Adrenal gland (tissue), 9 donors: ENCODE measurements at regions not wholly inside any gene's neighbourhood (a gene's known extent, or its start where the extent isn't known, plus 50 kb on each side); places are given as distances from the start of the nearest gene placed in this dataset.
"Not testable (repeated sequence)": the region's sequence is repeated elsewhere in the genome, so short reads cannot be mapped to it uniquely, and the experiment has no call there.

Source experiments
- DNase-seq, 7 donors: peaks; one replicate each; pipeline ENCODE4 v3.0.0-alpha.2; 2019 to 2020
- H3K27ac ChIP-seq, 5 donors: fragments of 200-600 bp; sonication (generic) in 4 of 5; 1 replicate in 3 of 5; 2 replicates in 2 of 5; pipeline versions ENCODE4 v1.5.1 to v1.8.0; 2016 to 2020; ENCODE audit warnings: mild to moderate bottlenecking in 1 of 5
- H3K27me3 ChIP-seq: fragments of 200-600 bp; 2 replicates; pipeline ENCODE4 v1.8.0; 2021
- H3K36me3 ChIP-seq, 2 donors: fragments of 200-600 bp; replicated peaks in 1 of 2; 1 replicate in 1 of 2; 2 replicates in 1 of 2; pipeline versions ENCODE4 v1.5.1 to v1.8.0; 2018 to 2022
- H3K4me1 ChIP-seq, 2 donors: fragments of 200-600 bp; replicated peaks in 1 of 2; 1 replicate in 1 of 2; 2 replicates in 1 of 2; pipeline versions ENCODE4 v1.5.1 to v1.8.0; 2018 to 2021
- H3K4me3 ChIP-seq, 4 donors: fragments of 200-600 bp; sonication (generic) in 3 of 4; one replicate each; pipeline ENCODE4 v1.5.1; 2016 to 2018
- H3K9me3 ChIP-seq, 3 donors: fragments of 200-600 bp; sonication (generic) in 1 of 3; replicated peaks in 1 of 3; 1 replicate in 2 of 3; 2 replicates in 1 of 3; pipeline versions ENCODE4 v1.5.1 to v1.8.0; 2016 to 2021
- CTCF ChIP-seq, 6 experiments: fragments of 450-650 bp in 4 of 6; fragments of 200-600 bp in 2 of 6; sonication (generic) in 1 of 6; IDR thresholded peaks; 1 replicate in 5 of 6; 2 replicates in 1 of 6; pipeline versions ENCODE4 v1.5.1 to v1.8.0; 2016 to 2021; ENCODE audit warnings: antibody characterized with exemption in 6 of 6, mild to moderate bottlenecking in 2 of 6, moderate library complexity in 1 of 6
- POLR2A ChIP-seq, 2 donors: fragments of 450-650 bp; IDR thresholded peaks; one replicate each; pipeline ENCODE4 v1.6.1; 2017; ENCODE audit warnings: antibody characterized with exemption in 2 of 2, mild to moderate bottlenecking in 2 of 2, moderate library complexity in 1 of 2
- WGBS, 4 donors: extraction: QIAGEN DNeasy Blood & Tissue Kit in 2 of 4; methylation state at CpG; one replicate each; pipeline versions ENCODE4 v1.1.5 to v1.1.7; 2013 to 2017; 5-methylcytosine and 5-hydroxymethylcytosine counted together
- intact Hi-C, 2 donors: fragments of 100-400 bp; cut with DNase I; formaldehyde crosslinking; loops; one replicate each; pipeline versions ENCODE4 v1.14.1 to v1.15.0; 2022 to 2023
- donor health status: healthy with polysubstance abuse.
- donor health status: Bipolar disorder and iron deficiency.
- donor health status: DM: yes; HTN: yes; CAD: no.
- donor health status: DM: no; HTN: no; CAD: no.
- donor health status: DM: no; HTN: no; CAD: no.

GRCh38 chrX:148290041-148290440, 210.4 kb upstream of the AFF2 start:
- Histone ChIP-seq H3K36me3 (no peaks in the 10 kb centered on the region), H3K9me3 (no peaks in the 10 kb centered on the region), H3K27me3 (no peaks in the 10 kb centered on the region), H3K4me3 (no peak overlapping the region), H3K4me1 (no peaks in the 10 kb centered on the region), H3K27ac (no peak overlapping the region)
- DNase-seq: no peak
- intact Hi-C loops: no loop called here
- 86 to 97% (median 91%) methylated on average over 2 of the region's 2 CpGs for WGBS, 4 donors
- TF ChIP-seq POLR2A (IDR thresholded peaks at IDR 0.05) (no peak), CTCF (IDR thresholded peaks at IDR 0.05) (no peak)

GRCh38 chrX:148290931-148291330, 209.5 kb upstream of the AFF2 start:
- Histone ChIP-seq H3K4me3 (no peak overlapping the region), H3K27ac (no peak overlapping the region), H3K9me3 (no peaks in the 10 kb centered on the region), H3K4me1 (no peaks in the 10 kb centered on the region), H3K36me3 (no peaks in the 10 kb centered on the region), H3K27me3 (no peaks in the 10 kb centered on the region)
- no peak for DNase-seq
- TF ChIP-seq POLR2A (IDR thresholded peaks at IDR 0.05) (no peak), CTCF (IDR thresholded peaks at IDR 0.05) (no peak)
- WGBS, 4 donors: 43 to 76% (median 49%) methylated on average over 1 of the region's 1 CpG
- intact Hi-C loops: no loop called here

GRCh38 chrX:148298737-148299136, 201.7 kb upstream of the AFF2 start:
- H3K36me3 ChIP-seq: no peaks in the 10 kb centered on the region
- no peak overlapping the region for H3K4me3 ChIP-seq
- 79 to 88% (median 85%) methylated on average over 2 of the region's 2 CpGs for WGBS, 4 donors
- H3K9me3 ChIP-seq: no peaks in the 10 kb centered on the region
- no peaks in the 10 kb centered on the region for H3K4me1 ChIP-seq
- H3K27me3 ChIP-seq: no peaks in the 10 kb centered on the region
- no peak for DNase-seq
- intact Hi-C loops: no loop called here
- TF ChIP-seq CTCF (IDR thresholded peaks at IDR 0.05) (no peak), POLR2A (IDR thresholded peaks at IDR 0.05) (no peak)
- H3K27ac ChIP-seq: no peak overlapping the region

GRCh38 chrX:148305214-148305613, 195.2 kb upstream of the AFF2 start:
- H3K36me3 ChIP-seq, DNase-seq, intact Hi-C loops, H3K9me3 ChIP-seq, H3K4me1 ChIP-seq, H3K4me3 ChIP-seq, H3K27ac ChIP-seq, H3K27me3 ChIP-seq: not testable (repeated sequence)
- 85 to 95% (median 91%) methylated on average over 3 to 9 of the region's 9 CpGs for WGBS, 4 donors

- intact Hi-C loops: no loop called here
- no peak for DNase-seq
- WGBS, 4 donors: 80 to 89% (median 84%) methylated on average over 3 of the region's 3 CpGs
These were observed 191.0 kb upstream of the AFF2 start for GRCh38 chrX:148309413-148309812.

More at GRCh38 chrX:148309413-148309812, 191.0 kb upstream of the AFF2 start:
- Histone ChIP-seq H3K27ac (no peak overlapping the region), H3K9me3 (no peaks in the 10 kb centered on the region), H3K4me1 (no peaks in the 10 kb centered on the region), H3K36me3 (no peaks in the 10 kb centered on the region), H3K27me3 (no peaks in the 10 kb centered on the region), H3K4me3 (no peak overlapping the region)
- TF ChIP-seq POLR2A (IDR thresholded peaks at IDR 0.05): no peak
- TF ChIP-seq CTCF (IDR thresholded peaks at IDR 0.05): no peak
